T-helper 9 cell (primary cell): ENCODE measurements at regions not wholly inside any gene's neighbourhood (a gene's known extent, or its start where the extent isn't known, plus 50 kb on each side); places are given as distances from the start of the nearest gene placed in this dataset.
A peak's percentile ranks its signal among the peaks of the same experiment; 100 is the strongest.

Experiments used
- DNase-seq: peaks from one replicate; pipeline ENCODE4 v3.0.0-alpha.2; 2020

DNA sequence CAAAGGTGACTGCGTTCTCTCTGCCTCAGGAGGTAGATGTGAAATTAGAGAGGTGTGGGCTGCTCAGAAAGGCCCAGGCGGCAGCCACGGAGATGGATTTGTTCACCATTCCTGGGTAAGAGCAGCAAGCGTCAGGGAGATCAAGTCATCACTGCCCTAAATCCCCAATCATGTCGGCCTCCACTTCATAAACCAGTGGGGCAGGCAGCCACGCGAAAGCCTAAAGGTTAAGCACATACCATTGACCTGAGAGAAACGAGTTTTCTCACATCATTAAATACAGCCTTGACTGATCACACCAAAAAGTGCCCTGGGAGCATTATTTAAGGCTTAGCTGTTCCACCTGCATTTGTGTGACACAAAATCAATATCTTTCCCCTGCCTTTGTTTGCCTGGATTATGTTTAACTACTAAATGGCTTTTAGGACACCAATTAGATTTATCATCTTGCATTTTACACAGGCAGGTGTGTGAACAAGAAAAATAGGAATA is 50.7 kb upstream of the FOXB1 start:
- no peak for DNase-seq

GRCh38 chr15:59952960-59953359 is 51.2 kb upstream of the FOXB1 start:
- DNase-seq, result no peak

GRCh38 chr15:59950603-59951388 is 53.3 kb upstream of the FOXB1 start:
- no peak for DNase-seq

GRCh38 chr15:59948924-59949613 is 55.0 kb upstream of the FOXB1 start:
- no peak for DNase-seq

DNA sequence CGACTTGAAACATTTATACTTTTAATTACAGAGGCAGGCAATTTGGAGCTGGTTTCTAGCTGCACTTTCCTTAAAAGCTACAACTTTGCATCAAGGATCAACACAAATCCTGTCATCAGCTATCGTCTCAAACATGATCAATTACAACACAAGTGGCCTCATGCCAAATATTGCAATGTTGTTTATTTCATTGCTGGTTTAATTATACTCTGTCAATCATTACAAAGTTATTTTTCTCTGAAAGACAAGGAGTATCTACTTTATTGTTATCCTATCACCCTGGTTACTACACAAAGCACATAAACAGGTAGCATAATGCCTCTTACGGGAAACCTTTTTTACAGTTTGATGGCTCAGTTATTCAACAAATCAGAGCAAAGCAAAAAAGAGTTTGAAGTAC is 58.0 kb upstream of the FOXB1 start:
- no peak for DNase-seq

- no peak for DNase-seq
Observed at GRCh38 chr15:59945036-59945435, 59.1 kb upstream of the FOXB1 start.

GRCh38 chr15:59941612-59942011 is 62.5 kb upstream of the FOXB1 start:
- DNase-seq, result no peak

DNA sequence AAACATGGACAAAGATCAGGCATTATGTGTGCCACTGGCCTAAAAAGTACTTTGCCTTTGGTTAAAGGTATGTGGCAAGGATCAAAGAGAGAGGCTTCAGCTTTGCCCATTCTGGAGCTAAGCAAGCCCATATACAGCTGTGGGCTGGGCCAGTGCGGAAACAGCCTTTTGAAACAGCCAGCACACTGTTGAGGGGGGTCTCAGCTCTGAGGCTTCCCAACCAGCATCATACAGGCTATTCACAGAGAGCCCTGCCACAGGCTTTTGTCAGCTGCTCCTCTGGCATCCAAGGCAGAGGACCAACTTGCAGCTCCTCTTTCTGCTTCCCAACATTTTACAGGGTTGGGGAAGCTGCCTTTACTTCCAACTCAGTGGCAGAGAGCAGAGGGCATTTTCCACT is 63.2 kb upstream of the FOXB1 start:
- DNase-seq, result no peak

DNA sequence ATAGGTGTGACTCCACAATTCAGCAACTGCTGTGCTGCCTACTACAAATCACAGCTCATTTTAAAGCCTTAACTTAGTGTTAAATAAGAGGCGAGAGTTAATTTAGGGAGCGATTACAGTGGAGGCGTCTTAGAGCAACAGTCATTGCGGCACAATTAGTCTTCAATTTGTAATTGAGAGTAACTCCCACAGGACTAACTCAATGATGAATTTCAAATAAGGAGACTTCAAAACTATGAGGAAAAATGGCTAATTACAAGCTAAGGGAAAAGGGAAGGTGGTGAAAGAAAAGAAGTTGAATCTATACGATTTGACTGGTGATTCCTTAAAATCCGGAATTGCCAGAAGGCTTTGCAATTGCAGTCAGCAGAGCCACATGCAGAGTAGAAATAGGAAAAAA is 63.7 kb upstream of the FOXB1 start:
- DNase-seq, result no peak

- no peak for DNase-seq
Observed at GRCh38 chr15:59936741-59937140, 67.4 kb upstream of the FOXB1 start.

DNA sequence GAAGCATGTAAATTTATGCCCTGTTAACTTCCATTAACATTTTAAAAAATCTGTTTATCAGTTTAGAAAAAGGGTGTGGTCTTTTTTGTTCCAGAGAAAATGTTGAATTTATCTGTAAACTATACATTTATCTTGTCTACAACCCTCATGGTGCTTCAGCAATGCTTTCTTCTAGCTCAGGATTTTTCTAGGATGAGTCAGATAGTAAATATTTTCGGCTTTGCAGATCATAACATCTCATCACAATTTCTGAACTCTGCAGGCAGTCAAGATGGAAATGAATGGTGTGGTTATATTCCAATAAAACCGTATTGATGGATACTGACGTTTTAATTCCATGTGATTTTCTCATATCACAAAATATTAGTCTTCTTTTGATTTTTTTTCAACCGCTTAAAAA is 70.5 kb upstream of the FOXB1 start:
- DNase-seq, result no peak

DNA sequence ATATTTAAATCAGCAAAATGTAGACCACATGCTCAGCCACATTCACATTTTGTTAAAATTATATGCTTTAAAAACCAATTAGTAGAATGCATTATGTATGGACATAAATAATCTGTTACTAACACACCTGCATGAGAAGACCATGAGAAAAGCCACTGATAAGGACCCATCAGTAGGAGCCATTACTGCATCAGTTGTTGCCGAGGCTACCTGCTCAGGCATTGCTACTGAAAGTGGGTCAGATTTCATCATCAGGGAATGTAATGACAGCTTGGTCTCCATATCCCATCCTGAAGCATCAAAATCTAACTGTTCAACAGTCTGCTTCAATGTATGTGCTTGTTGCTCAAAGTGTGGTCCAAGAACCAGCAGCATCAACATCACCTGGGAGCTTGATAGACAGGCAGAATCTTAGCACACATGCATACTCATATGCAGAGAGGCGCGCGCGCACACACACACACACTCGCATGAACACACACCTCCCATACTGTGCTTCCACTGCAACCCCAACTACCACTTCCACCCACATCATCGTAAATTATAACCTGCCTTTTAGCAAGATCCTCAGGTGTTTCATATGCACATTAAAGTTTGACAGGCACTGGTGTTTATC is 72.4 kb upstream of the FOXB1 start:
- no peak for DNase-seq

- DNase-seq, result no peak
Observed at GRCh38 chr15:59924812-59925522, 79.1 kb upstream of the FOXB1 start.

DNA sequence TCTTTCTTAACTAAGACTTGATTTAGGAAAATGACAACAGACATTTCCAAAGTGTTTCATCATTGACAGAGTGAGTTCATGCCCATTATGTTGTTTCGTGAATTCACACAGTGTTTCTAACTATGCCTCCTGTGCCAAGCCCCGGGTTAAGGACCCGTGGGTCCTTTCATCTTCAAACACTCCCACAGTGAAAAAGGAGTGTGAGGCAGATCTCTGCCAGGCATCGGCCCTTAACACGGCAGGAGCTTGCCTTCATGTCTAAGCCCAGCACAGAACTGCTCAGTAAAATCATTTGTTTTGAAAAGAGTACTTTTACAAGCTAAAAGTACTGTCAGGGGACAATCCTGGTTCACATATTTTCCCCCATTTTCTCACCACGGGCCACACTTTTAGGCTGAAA is 80.0 kb upstream of the FOXB1 start:
- DNase-seq, result no peak

DNA sequence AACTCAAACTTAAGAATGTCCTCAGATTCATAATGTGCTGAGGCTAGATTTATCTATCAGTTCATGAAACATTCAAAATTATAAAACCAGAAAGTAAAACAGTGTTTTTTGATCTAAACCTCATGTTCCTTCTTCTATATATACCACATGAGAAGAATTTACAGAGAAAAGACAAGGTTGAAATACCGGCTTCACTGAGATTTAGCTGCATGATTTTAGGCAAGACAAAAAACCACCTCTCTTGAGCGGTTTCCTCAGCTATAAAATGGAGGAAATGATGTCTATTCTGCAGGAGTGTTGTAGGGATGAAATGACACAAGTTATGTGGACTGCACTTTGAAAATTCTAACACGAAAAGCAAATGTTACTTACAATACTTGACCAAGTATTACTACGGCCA is 80.6 kb upstream of the FOXB1 start:
- no peak for DNase-seq

DNA sequence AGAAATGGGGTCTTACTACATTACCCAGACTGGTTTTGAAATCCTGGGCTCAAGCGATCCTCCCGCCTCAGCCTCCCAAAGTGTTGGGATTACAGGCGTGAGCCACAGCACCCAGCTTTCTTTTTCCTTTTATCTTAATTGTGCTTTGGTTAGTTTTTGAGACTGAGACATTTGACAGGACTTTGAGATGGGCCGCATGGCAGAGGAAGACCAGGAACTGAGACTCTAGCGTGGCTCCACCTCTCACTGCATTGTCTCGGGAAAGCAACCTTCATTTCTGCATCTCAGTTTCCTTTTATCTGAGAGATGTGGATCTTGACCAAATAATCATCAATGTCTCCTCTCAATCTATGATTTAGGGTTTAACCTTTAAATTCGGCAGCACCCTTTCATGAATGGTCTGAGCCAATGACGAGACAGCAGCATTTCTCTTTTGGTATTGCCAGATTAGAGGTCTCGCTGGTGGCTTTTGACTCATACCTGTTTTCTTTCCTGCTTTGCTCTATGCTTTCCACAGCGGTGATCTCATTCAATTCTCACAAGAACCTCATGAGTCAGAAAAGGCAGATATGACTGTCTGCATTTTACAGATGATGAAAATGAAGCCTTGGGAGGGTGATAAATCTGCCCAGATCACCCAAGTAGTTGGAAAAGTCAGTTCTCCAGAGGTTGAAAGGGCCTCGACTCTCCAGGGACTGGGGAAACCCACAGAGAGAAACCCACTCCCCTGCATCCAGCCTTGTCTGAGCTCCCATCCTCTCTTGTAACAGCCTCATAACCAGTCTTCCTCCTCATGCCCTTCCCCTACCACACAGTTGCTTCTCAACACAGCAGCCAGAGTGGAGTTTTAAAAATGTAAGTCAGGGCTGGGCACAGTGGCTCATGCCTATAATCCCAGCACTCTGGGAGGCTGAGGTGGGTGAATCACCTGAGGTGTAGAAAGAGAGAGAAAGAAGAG is 84.8 kb upstream of the FOXB1 start:
- DNase-seq, result no peak

DNA sequence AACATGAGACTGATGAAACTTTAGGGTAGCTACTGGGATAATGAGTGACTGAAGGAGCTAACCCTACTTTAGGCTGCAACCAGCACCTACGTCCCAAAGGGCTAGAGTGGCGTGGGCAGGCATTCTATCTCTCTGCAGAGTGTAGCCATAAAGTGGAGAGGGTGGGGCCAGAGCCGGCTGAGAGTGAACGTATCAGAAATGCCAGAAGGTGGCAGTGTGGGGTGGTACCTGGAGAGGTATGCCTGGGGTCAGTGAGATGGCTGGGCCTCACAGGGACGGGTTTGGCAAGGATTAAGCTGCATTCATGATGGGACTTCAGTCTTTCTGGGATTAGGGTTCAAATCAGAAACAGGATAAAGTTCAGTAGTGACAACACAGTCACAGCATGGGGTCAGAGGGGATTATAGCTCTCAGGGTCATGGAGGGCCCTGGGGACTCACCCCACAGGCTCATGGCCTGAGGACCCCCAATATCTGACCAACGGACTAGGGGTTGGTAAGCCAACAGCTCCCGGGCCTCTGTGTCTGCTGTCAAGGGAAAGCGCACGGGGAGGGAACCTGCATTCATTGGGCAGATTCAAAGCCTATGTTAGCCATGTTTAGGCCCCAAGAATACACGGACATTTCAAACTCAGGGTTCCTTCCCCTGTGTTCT is 86.5 kb upstream of the FOXB1 start:
- peak; percentile 38 for DNase-seq

GRCh38 chr15:59906046-59906445 is 98.1 kb upstream of the FOXB1 start:
- no peak for DNase-seq

GRCh38 chr15:59905176-59905575 is 98.9 kb upstream of the FOXB1 start:
- DNase-seq, result no peak

DNA sequence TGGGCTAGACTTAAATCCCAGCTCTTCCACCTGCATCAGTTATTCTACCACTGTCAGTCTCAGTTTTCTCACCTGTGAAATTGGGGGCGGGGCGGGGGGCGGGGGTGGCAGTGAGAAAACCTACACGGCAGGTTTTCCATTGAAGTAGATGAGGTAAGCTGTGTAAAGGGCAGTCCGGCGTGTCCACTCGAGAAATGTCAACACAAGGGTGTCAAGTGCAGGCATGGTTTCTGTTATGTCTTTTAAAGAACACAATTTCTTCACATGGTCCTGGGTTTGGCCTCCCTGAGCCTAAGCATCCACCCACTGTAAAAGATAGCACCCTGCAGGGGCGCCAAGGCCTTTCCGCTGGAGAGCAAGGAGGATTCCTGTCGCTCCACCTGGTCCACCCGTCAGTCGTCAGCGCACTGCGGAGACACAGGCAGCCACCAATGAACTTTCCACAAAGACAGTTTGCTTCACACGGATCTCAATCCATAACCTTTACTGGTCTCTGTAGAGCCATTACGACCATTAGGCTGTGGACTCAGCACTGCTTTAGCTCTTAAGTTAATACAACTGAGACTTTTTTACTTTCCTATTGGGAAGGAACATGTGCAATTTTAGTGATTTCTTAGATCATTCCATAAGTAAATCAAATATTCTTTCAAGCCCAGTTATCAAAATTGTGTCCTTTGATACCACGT is 99.5 kb upstream of the FOXB1 start:
- no peak for DNase-seq

- no peak for DNase-seq
Observed at GRCh38 chr15:59896663-59897074, 107.4 kb upstream of the FOXB1 start.
